HEK293T (cell line): ENCODE measurements at regions not wholly inside any gene's neighbourhood (a gene's known extent, or its start where the extent isn't known, plus 50 kb on each side); places are given as distances from the start of the nearest gene placed in this dataset.

Experiments
- BHLHE40 ChIP-seq: fragments of 450-650 bp; IDR thresholded peaks from 2 replicates; pipeline ENCODE4 v1.6.1; 2016; ENCODE audit warnings: mild to moderate bottlenecking, moderate library complexity, borderline replicate concordance
- CTBP1 ChIP-seq: fragments of 450-650 bp; IDR thresholded peaks from 2 replicates; pipeline ENCODE4 v1.6.1; 2016; ENCODE audit warnings: borderline replicate concordance
- FOXA1 ChIP-seq: fragments of 450-650 bp; IDR thresholded peaks from 2 replicates; pipeline ENCODE4 v1.6.1; 2016; ENCODE audit warnings: mild to moderate bottlenecking
- HDGF ChIP-seq: fragments of 450-650 bp; IDR thresholded peaks from 2 replicates; pipeline ENCODE4 v1.6.1; 2017; ENCODE audit warnings: antibody characterized with exemption, borderline replicate concordance
- L3MBTL2 ChIP-seq: fragments of 450-650 bp; conservative IDR thresholded peaks from 2 replicates; pipeline ENCODE4 v1.6.1; 2016; ENCODE audit warnings: mild to moderate bottlenecking
- LEF1 ChIP-seq: fragments of 450-650 bp; IDR thresholded peaks from 2 replicates; pipeline ENCODE4 v1.6.1; 2017; ENCODE audit warnings: mild to moderate bottlenecking, borderline replicate concordance
- SP1 ChIP-seq: fragments of 450-650 bp; IDR thresholded peaks from 2 replicates; pipeline ENCODE4 v1.6.1; 2017
- SUZ12 ChIP-seq: fragments of 450-650 bp; IDR thresholded peaks from 2 replicates; pipeline ENCODE4 v1.6.1; 2016; ENCODE audit warnings: mild to moderate bottlenecking
- TARDBP ChIP-seq: fragments of 450-650 bp; IDR thresholded peaks from 2 replicates; pipeline ENCODE4 v1.6.1; 2016
- ZNF384 ChIP-seq: fragments of 450-650 bp; IDR thresholded peaks from 2 replicates; pipeline ENCODE4 v1.6.1; 2016

DNA sequence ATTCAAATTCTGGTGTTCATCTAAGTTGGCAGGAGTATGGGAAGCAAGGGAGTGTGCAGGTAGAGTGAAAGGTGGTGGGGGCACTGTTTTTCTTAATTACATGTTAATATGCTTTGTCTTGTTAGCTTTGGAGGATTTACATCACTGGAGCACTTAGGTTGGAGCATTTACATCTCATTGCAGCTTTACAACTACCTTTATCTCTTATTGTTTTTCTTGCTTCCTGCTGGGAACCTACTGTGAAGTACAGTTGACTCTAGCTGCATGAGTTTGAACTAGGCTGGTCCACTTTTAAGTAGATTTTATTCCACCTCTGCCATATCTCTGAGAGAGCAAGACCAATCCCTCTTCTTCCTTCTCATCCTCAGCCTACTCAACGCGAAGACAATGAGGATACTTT lies 554.8 kb upstream of the B3GALT2 start:
- TF ChIP-seq SP1 (no peak), CTBP1 (no peak), L3MBTL2 (no peak), FOXA1 (no peak), TARDBP (no peak), SUZ12 (no peak), BHLHE40 (no peak), ZNF384 (no peak), LEF1 (no peak), HDGF (no peak)
